CD4-positive, alpha-beta T cell treated with Interleukin-15 for 1 hour (primary cell): ENCODE measurements at regions not wholly inside any gene's neighbourhood (a gene's known extent, or its start where the extent isn't known, plus 50 kb on each side); places are given as distances from the start of the nearest gene placed in this dataset.

Experiments
- DNase-seq: peaks from one replicate; pipeline ENCODE4 v3.0.0-alpha.2; 2020

DNA sequence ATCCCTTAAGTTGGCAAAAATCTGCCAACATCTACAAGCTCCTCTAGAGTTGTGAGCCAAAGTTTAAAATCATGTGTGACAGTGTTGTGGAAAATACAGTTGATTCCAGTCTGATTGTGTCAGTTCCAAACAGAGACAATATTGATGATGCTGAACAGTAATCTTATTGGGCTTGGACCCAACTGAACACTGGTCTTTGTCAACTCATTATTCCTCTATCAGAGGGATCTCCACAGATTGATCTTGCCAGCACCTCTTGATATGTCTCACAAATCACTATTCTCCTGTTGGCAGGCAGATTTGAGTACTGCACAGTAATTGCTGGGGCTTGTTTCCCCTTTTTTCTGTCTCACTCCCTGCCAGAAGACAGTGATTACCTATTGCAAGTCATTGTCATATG is 326.6 kb upstream of the DPH6 start:
- no peak for DNase-seq

DNA sequence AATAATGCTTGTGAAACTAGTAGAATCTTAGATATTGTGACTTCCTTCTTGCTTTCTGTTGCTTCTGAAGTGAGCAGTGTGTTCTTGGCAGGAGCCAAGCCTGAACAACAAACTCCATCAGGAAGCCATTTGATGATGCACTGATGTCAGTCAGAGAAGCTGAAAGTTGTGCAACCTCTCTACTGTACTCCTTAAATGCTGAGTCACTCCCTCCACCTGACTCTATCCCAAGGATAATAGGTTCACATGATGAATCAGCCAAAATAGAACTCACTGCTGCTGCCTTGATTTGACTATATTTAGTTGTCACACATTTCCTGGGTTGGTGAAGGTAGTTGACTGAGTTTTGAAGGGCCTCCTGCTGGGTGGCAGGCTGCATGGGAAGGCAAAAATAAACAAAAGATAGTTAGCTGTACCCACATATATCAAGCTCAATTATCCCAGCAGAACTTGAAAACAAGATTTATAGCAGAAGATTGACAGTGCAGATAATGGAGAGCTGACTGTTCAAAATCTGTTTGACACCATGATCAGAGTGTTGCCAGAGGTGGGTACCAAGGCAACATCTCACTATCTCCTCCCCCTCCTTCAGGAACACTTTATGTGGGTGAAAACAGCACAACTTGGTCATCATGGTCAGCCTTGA is 328.4 kb upstream of the DPH6 start:
- DNase-seq = no peak

DNA sequence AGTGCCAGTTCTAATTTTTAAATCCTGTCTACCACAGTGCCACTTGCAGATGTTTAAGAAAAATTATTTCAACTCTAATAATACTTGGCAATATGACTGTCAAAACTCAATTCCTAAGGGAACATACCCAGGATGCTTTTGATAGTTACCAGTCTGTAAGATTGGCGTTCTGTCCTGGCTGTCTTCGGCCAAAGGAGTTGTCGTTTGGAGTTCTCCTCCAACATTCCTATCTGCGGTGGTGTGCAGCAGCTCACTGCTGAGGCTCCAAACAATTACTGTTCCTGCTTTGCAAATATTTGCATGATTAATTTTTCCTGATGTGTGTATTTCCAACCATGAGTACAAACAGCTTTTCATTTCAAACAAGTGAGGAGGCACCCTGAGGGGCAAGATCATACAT is 330.8 kb upstream of the DPH6 start:
- DNase-seq = no peak

DNA sequence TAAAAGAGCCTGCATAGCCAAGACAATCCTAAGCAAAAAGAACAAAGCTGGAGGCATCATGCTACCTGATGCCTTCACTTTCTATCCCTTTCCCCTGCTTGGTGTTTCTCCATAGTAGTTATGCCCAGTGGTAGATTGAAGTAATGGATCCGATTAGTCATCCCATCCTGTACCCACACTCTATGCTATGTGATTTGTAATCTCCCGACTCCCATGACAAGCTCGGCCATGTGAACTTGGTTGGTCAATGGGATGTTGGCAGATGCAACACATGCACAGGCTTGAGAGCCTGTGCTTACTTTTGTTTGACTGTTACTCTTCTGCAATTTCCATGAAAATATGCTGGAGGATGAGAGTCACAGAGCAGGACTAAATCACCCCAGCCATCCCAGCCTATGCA is 334.9 kb upstream of the DPH6 start:
- no peak for DNase-seq

DNA sequence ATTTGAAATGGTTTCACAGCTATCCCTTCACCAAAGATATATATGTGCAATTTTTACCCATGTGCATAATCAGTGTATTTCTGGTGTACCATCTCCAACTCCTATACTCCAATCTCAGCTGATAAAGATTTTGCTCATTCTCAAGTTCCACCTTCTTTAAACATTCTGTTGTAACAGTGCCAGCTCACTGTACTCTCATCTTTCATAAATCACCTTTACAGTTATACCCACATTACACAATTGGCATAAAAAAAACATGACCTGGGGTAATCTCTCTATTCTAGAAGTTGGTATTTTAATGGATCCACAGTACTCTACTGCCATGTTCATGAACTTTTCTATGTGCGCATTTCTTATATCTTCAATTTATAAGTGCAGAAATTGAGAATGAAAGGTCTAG is 339.9 kb upstream of the DPH6 start:
- no peak for DNase-seq

DNA sequence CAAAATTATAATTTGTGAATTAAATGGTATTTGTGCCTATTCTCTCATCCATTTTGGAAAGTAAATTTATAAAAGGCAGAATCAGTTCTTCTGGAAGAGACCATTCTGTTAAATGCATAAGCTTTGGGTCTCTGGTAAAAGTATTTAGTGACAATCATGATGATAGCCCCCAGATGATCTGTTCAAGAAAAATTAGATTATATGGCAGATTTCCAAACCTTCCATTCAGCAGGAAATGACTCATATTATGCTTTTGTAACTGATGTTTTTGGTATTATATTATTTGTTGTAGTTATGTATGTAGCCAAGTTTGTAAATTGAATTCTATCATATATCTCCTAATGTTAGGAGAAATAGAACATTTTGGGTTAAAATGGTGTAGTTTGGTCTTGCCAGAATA is 340.8 kb upstream of the DPH6 start:
- DNase-seq = no peak

DNA sequence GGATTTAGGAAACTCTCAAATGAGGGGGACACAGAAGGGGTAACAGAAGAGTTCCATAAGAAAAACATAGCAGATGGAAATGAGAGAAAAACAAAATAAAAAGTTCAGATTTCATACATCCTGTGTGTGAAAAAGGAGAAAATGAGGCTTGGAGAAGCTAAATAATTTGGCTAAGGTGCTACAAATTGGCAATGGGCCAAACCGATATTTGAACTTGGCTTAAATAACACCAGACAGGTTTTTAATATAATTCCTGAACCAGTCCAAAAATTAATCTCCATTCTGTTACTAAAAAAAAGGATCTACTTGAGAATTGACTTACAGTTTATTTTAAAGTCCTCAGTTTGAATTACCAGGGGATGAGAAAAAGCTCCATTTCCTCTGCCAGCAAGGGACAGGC is 342.9 kb upstream of the DPH6 start:
- DNase-seq = no peak

DNA sequence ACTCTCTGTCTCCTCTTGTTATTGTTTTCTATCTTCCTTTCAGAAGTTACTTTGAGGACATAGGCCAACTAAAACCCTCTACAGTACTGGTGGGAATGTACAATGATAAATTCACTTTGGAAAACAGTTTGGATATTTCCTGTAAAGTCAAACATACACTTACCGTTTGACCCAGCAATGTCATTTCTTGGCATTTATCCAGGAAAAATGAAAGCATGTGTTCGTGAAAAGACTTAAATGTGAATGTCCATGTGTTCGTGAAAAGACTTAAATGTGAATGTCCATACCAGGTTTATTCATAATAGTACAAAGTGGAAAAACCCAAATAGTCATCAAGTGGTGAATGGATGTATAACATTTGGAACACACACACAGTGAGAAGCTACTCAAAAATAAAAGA is 361.5 kb upstream of the DPH6 start:
- no peak for DNase-seq

DNA sequence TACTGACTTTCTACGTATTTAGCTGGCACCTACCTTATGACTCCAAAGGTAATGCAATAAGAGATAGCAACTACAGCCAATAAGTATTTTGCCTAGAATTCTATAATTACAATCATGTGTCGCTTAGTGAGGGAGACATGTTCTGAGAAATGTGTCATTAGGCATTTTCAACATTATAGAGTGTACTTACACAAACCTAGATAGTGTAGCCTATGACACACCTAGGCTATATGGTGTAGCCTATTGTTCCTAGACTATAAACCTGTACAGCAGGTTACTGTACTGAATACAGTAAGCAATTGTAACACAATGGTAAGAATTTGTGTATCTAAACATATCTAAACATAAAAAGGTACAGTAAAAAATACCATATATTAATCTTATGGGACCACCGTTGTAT is 363.4 kb upstream of the DPH6 start:
- no peak for DNase-seq

DNA sequence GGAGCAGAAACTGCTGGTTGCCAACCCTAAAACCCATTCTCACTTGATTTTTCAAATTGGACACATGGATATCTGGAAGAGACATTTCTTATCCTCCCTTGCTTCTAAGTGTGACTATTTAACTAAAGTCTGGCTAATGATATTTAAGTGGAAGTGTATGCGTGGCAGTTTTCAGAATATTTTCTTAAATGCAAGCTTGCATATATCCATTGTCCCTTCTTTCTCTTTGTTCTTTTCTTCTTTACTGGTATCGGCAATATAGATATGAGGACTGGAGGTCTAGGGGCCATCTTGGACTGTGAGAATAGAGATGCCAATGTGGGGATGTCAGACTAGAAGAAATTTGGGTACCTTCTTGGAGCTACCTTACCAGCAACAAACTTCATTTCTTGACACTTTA is 364.3 kb upstream of the DPH6 start:
- DNase-seq = no peak

DNA sequence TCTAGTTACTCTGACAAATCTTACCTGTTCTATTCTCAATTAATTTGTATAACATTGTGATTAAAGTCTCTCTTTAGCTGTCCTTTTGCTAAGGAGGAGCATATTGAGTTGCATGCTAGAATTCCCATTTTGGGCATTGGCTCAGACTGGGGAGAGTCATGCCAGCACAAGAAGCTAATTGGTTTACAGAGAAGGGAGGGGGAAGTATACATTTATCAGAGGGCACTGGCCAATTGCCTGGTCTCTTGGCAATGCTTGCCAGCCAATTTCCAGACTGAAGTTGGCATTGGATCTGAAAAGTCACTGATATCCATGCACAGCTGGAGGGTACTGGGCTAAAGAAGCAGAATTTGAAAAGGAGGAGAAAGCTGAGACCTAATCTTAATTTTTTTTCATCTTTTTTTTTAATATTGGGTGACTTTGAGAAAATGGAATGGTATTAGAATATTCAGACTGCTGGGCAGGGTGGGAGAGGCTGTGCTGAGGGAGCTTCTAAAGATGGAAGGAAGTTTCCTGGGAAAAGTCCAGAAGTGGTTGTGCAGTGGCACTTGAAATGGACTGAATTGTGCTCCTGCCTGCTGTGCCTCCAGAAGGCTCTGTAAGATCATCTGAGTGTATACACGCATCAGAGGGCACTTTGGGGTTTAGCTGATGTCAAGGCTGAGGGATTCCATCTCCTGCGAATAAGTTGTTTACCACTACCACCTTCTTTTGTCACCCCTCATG is 365.2 kb upstream of the DPH6 start:
- DNase-seq = no peak

DNA sequence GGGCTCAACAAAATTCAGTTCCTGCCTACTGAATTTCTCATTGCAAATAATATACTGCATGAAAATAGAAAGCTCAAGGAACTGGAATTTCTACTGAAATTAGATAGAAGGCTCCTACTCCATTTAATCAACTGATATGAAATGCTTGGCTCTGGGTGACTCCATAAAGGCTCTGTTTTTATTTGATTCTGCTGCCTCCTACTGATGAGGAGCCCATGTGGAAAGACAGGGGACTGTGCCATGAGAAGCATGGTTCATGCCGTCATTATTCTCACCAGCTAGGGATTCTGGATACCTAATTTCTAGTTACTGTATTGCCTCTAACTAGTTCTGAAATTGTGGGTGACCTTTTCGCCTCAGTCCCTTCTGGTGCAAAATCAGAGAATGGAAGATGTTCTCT is 366.2 kb upstream of the DPH6 start:
- no peak for DNase-seq

DNA sequence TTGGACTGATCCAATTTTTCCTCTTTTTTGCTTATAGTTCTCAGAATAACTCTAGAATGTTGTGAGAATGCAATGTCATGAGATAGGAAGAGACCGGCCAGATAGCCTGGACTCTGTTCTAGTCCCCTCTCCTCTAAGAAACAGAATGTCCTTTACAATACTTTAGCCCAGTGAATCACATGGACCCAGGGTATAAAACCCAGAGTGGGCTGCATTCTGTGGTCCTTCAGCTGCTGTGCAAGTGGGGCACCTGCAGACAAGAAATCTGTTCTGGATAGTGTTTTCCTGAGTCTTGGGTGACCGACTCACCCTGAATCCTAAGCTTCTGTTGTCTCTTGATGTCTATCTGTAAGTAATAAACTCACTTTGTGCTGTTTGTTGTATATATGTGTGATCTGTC is 368.6 kb upstream of the DPH6 start:
- no peak for DNase-seq

DNA sequence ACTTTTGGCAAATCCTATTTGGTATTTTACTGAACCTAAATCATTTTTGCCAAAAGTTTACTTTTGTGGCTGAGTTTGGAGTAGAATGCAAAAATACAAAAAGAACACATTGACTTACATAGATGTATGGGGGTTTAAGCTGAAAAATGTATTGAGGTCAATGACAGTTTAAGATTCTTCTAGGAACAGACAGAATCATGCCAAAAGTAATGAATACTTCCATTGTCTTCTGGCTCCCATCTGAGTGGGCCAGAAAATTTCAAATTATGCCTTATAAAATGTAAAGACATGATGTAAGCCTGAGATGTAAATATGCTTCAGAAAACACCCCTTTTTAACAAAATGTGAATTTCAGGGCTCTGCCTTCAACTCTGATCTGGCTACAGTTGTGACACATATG is 375.1 kb upstream of the DPH6 start:
- DNase-seq = no peak

DNA sequence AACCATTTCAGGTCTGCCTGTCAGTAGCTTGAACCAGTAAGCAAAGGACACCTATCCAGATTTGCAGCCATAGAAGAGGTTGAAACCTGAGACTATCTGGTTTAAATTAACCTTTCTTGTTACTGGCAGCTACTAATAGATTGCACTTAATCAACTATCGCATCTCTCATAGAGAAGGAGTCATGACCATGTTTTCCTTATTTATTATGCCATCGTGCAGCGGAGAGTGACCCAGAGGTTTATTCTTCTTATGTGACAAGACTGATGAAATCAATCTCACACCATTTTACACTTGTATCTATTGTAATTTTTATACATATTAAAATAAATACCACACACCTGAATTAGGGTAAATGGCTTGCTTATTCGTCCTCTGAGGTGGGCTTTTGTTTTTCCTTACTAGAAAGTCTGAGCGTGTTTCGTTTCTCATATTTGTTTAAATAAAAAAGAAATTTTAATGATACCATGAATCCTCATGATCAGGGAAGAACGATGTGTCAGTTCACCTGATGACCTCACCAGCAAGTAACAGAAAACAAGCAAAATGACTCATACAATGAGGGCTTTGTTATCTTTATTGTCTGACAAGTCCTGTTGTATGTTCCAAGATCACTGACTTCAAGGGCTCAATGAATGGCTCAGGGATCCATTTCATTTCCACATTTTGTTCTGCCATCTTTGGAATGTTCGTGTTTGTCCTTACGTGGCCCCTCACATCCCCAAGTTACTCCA is 379.5 kb upstream of the DPH6 start:
- DNase-seq = no peak

DNA sequence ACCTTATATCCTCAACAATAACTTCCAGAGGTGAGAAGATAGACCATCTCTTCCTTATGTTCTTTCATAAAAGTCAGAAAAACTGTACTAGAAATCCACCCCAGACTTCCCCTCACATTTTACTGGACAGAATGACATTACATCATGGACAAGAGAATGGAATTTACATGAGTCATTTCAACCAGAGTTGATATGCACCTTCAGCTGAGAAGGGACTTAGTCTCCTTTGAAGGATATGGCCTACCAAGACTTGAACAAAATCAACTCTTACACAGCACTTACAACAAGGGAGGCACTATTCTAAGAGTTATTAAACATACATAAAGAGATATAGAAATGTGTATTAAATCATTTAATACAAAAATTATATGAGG is 380.0 kb upstream of the DPH6 start:
- DNase-seq = no peak

DNA sequence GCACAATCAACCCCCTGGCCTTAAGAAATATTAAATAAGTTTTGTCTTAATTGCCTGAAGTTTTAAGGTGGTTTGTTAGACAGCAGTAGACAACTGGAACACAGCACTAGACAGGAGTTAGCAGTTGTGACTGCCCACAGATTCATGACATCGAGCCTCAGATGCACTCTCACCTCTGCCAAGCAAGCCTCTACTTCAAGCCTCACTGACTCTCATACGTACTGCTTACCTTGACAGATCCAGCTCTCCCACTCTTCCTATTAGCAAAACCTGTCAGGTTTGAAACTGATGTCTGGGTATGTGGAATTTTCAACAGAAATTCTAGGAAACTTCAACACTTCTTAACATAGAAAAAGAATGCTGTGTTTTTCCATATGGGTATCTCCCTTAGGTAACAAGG is 382.9 kb upstream of the DPH6 start:
- DNase-seq = no peak

DNA sequence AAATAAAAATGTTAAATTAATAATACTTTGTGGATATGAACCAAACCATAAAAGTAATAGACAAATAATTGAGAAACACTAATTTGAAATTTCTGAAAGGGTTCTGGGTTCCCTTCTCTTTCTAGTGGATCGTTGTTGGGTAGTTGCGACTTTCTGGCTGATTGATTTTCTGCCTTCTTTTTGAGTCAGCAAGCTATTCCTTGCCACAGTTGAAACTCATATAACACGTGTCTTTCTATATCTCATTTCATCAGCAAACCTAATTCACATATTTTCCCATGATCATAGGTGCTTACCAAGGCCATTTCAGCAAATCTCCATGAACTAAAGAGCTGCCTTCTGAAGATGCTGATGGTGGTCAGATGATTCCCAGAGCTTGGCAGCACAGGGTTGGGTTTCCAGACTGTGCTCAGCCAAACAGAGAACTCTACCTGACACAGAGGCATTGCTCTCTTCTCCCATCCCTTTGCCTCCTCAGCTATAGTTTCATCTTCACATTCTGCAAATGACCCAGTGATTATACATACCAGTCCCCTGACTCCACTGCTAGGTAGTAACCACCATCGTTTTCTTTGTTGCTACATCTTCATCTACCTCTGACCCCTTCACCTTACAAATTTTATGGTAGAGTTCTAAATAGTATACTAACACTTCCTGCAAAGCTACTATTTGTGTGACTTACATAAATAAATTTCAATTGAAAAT is 383.9 kb upstream of the DPH6 start:
- no peak for DNase-seq

DNA sequence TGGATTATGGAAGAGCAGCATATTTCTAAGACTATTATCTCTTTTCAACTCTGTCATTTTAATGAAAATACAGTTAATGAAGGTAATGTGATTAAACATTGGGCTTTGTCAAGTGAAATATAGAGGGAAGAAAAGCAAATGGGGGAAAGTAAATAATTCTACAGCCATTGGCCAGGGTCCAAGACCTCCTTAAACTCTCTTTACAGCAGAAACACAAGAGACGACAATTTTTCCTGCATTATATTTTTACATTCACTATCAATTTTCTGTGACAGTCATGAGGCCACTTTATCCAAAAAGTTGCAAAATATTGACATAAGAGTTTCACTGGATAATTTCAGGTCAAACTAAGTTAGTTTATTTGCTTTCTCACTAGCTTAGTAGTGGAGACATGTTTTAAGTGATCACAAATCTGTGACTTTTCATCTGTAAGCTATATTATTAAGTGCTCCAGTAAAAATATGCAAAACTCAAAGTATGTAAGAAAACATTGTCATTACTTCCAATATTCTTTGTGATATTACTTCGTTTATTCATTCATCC is 385.9 kb upstream of the DPH6 start:
- no peak for DNase-seq

DNA sequence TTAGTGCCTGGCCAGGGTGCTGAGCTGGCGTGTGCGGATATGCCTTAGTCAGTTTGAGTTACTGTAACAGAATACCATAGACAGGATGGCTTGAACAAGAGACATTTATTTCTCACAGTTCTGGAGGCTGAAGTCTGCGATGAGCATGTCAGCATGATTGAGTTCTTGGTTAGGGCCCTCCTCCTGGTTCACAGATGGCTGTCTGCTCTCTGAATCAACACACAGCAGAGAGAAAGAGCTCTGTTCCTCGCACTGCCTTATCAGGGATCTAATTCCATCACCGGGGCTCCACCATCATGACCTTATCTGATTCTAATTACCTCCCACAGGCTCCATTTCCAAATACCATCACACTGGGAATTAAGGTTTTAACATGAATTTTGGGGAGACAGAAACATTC is 386.6 kb upstream of the DPH6 start:
- no peak for DNase-seq

DNA sequence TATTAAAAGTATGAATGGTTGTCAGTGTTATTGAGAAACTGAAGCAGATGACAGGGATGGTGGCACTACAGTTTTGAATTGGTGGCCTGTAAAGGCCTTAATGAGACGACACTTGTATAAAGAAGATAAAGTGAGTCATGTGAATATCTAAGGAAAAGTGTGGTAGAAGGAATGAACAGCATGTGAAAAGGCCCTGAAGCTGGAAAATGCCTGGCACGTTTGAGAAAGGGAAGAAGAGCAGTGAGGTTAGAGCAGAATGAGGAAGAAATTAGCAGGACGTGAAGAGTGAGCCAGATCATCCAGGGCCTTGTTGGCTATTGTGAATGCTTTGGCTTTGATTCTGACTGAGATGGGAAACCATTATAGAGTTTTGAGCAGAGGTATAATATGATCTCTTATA is 387.6 kb upstream of the DPH6 start:
- DNase-seq = no peak

DNA sequence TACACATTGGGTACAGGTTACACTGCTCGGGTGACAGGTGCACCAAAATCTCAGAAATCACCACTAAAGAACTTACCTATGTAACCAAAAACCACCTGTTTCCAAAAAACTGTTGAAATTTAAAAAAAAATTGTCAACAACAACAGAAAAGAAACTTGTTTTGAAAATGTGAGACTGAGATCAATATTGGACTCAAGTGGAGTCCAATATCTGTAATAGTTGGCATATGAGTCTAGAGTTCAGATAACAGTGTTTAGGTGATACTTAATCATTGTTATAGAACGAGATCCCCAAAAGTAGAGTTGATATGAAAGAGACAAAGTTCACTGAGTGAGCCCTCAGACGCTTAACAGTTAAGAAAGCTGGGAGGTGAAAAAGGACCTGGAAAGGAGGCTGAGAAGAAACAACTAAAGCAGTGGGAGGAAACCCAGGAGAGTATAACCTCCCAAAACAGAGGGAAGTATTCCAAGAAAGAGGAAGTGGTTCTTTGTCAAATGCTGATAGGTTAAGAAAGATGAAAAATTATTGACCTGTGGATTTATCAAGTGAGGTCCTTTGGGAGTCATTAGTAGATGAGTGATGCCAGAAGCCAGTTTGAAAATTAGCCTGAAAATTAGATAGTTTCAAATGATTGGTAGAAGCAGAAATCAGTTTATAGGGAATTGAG is 388.6 kb upstream of the DPH6 start:
- no peak for DNase-seq

DNA sequence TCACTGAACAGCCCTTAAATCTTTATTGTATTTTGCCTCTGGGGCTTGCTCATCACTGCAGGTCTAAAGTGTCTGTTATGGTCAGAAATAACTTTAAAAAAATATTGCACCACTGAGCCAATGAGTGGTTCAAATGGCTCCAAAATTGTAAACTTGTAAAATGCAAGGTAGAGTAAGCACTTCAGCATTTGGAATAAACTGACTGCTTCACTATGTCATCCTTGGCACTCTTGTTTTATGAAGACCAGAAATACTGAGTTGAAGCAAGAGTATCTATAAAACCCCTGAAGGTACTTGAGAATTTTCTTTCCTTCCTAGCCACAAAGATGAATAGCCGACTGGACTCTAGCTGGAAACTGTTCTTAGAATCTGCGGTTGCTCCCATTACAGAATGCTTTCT is 390.3 kb upstream of the DPH6 start:
- DNase-seq = no peak
